Loucy (cell line): ENCODE measurements at regions not wholly inside any gene's neighbourhood (a gene's known extent, or its start where the extent isn't known, plus 50 kb on each side); places are given as distances from the start of the nearest gene placed in this dataset.

Experiments used
- H2AFZ ChIP-seq: fragments of 200-600 bp; sonication (generic); 2 replicates; pipeline ENCODE4 v1.6.0; 2016; ENCODE audit warnings: antibody characterized with exemption, mild to moderate bottlenecking, low read length, moderate library complexity
- H3F3A ChIP-seq: fragments of 200-600 bp; 2 replicates; pipeline ENCODE4 v1.6.0; 2016; ENCODE audit warnings: antibody characterized with exemption, low read depth, mild to moderate bottlenecking
- H3K27me3 ChIP-seq: fragments of 200-600 bp; sonication (generic); 2 replicates; pipeline ENCODE4 v1.6.1; 2014; ENCODE audit warnings: low read length, mild to moderate bottlenecking; ENCODE audit not compliant: insufficient read depth, poor library complexity, severe bottlenecking
- H3K36me3 ChIP-seq: fragments of 200-600 bp; sonication (generic); 2 replicates; pipeline ENCODE4 v1.6.1; 2016; ENCODE audit warnings: low read length; ENCODE audit not compliant: insufficient read depth
- H3K4me1 ChIP-seq: fragments of 200-600 bp; sonication (generic); 2 replicates; pipeline ENCODE4 v1.5.1; 2014; ENCODE audit warnings: low read length, mild to moderate bottlenecking; ENCODE audit not compliant: insufficient read depth, poor library complexity, severe bottlenecking
- H3K4me2 ChIP-seq: fragments of 200-600 bp; sonication (generic); 2 replicates; pipeline ENCODE4 v1.6.0; 2014; ENCODE audit warnings: antibody characterized with exemption, low read length, low read depth, mild to moderate bottlenecking; ENCODE audit not compliant: poor library complexity, severe bottlenecking
- H3K4me3 ChIP-seq: fragments of 200-600 bp; sonication (generic); 2 replicates; pipeline ENCODE4 v1.5.1; 2014; ENCODE audit warnings: low read length, mild to moderate bottlenecking, mixed read lengths; ENCODE audit not compliant: poor library complexity, severe bottlenecking
- H3K79me2 ChIP-seq: fragments of 200-600 bp; sonication (generic); 2 replicates; pipeline ENCODE4 v1.6.1; 2014; ENCODE audit warnings: low read length; ENCODE audit not compliant: insufficient read depth
- H3K9ac ChIP-seq: fragments of 200-600 bp; sonication (generic); 2 replicates; pipeline ENCODE4 v1.6.0; 2014; ENCODE audit warnings: mild to moderate bottlenecking, low read depth, low read length, moderate library complexity; ENCODE audit not compliant: poor library complexity, severe bottlenecking
- H3K9me2 ChIP-seq: fragments of 200-600 bp; sonication (generic); replicated peaks from 2 replicates; pipeline ENCODE4 v1.6.1; 2016; ENCODE audit warnings: low read depth, low read length, mixed read lengths
- H3K9me3 ChIP-seq: fragments of 200-600 bp; sonication (generic); 2 replicates; pipeline ENCODE4 v1.6.1; 2014; ENCODE audit warnings: mild to moderate bottlenecking, antibody characterized with exemption, low read length, low read depth; ENCODE audit not compliant: insufficient read depth
- H4K20me1 ChIP-seq: fragments of 200-600 bp; sonication (generic); 2 replicates; pipeline ENCODE4 v1.6.0; 2014; ENCODE audit warnings: antibody characterized with exemption, low read length, mild to moderate bottlenecking; ENCODE audit not compliant: insufficient read depth, poor library complexity, severe bottlenecking
- EZH2phosphoT487 ChIP-seq: fragments of 200-600 bp; IDR thresholded peaks from 2 replicates; pipeline ENCODE4 v1.6.1; 2018; ENCODE audit warnings: antibody characterized with exemption, mild to moderate bottlenecking, moderate library complexity, borderline replicate concordance
- TF ChIP-seq, protein P1 (sequence below): fragments of 200-600 bp; sonication (generic); conservative IDR thresholded peaks from 2 replicates; pipeline ENCODE4 v1.5.1; 2014; ENCODE audit warnings: mild to moderate bottlenecking, antibody characterized with exemption, low read length

DNA sequence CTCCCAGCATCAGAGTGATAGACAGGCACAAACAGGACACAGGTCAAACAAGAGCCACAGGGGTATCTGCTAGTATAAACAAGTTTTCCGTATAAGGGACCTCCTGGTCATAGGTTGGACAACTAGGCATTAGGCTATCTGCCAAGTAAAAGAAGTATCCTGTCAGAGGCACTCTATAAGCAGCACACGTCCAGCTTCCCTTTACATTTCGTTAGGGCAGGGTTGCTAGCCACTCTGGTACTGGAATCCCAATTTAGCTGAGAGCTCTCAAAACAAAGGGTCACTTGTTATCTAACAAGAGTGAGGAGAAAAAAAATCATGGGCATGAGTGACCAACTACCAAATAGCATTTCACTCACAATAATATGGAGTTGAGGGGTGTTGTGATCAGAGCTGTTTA is 780.7 kb upstream of the DIAPH2 start:
- H3K27me3 ChIP-seq, result no peaks in the 10 kb centered on the region
- TF ChIP-seq, protein P1, sequence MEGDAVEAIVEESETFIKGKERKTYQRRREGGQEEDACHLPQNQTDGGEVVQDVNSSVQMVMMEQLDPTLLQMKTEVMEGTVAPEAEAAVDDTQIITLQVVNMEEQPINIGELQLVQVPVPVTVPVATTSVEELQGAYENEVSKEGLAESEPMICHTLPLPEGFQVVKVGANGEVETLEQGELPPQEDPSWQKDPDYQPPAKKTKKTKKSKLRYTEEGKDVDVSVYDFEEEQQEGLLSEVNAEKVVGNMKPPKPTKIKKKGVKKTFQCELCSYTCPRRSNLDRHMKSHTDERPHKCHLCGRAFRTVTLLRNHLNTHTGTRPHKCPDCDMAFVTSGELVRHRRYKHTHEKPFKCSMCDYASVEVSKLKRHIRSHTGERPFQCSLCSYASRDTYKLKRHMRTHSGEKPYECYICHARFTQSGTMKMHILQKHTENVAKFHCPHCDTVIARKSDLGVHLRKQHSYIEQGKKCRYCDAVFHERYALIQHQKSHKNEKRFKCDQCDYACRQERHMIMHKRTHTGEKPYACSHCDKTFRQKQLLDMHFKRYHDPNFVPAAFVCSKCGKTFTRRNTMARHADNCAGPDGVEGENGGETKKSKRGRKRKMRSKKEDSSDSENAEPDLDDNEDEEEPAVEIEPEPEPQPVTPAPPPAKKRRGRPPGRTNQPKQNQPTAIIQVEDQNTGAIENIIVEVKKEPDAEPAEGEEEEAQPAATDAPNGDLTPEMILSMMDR, result no peak
- TF ChIP-seq EZH2phosphoT487, result no peak
- H3K9me3 ChIP-seq, result no peaks in the 10 kb centered on the region
- H3K4me2 ChIP-seq, result no peak overlapping the region
- no peaks in the 10 kb centered on the region for H3F3A ChIP-seq
- H3K9ac ChIP-seq, result no peak overlapping the region
- H3K9me2 ChIP-seq, result no peaks in the 10 kb centered on the region
- H2AFZ ChIP-seq, result no peak overlapping the region
- H3K79me2 ChIP-seq, result no peaks in the 10 kb centered on the region
- H4K20me1 ChIP-seq, result no peaks in the 10 kb centered on the region
- no peaks in the 10 kb centered on the region for H3K36me3 ChIP-seq
- no peaks in the 10 kb centered on the region for H3K4me1 ChIP-seq
- no peak overlapping the region for H3K4me3 ChIP-seq

DNA sequence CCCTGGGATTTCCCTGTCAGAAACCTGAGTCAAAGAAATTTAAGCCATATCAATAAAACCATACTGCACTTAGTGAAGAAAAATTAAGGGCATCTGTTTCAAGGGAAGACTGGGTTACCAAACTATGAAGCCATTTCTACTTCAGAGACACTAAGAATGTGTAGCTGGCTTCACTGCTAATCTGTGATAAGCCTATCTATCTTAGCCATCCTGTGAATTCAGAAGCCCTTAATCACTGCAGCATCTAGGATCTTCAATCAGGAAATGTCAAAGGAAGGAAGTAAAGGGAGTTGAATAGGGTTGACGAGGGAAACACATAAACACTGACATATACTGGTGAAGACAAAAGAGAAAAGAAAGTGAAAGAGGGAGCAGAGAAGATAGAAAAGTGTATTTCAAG is 777.6 kb upstream of the DIAPH2 start:
- no peaks in the 10 kb centered on the region for H3K4me1 ChIP-seq
- H3K9me3 ChIP-seq, result no peaks in the 10 kb centered on the region
- no peaks in the 10 kb centered on the region for H4K20me1 ChIP-seq
- TF ChIP-seq, protein P1, result no peak
- TF ChIP-seq EZH2phosphoT487, result no peak
- no peak overlapping the region for H3K4me3 ChIP-seq
- no peaks in the 10 kb centered on the region for H3K9me2 ChIP-seq
- no peak overlapping the region for H3K4me2 ChIP-seq
- no peak overlapping the region for H2AFZ ChIP-seq
- H3F3A ChIP-seq, result no peaks in the 10 kb centered on the region
- no peaks in the 10 kb centered on the region for H3K27me3 ChIP-seq
- H3K36me3 ChIP-seq, result no peaks in the 10 kb centered on the region
- no peak overlapping the region for H3K9ac ChIP-seq
- H3K79me2 ChIP-seq, result no peaks in the 10 kb centered on the region

DNA sequence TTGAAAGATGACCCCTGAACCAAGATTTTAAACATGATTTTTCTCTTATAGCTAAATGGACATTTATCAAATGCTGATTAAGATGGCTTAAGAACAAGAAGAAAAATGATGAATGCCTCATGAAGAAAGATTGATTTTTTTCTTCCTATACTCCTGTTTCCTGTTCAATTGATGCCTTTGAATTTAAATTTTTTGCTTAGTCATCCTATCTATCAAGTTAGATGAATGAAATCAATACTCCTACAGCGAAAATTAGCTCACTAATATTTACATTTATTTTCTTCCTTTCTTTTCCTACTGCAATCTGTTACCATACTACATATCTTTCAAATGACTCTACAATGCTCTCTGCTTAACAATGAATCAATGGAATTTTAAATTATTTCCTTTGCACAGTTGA is 773.6 kb upstream of the DIAPH2 start:
- Histone ChIP-seq H3K4me2 (no peak overlapping the region), H3K9me2 (no peaks in the 10 kb centered on the region), H3K9ac (no peak overlapping the region), H3K27me3 (no peaks in the 10 kb centered on the region), H3K4me3 (no peak overlapping the region), H3K36me3 (no peaks in the 10 kb centered on the region), H3K79me2 (no peaks in the 10 kb centered on the region), H3F3A (no peaks in the 10 kb centered on the region), H2AFZ (no peak overlapping the region), H3K9me3 (no peaks in the 10 kb centered on the region), H4K20me1 (no peaks in the 10 kb centered on the region), H3K4me1 (no peaks in the 10 kb centered on the region)
- TF ChIP-seq EZH2phosphoT487, result no peak
- TF ChIP-seq, protein P1, result no peak
